PC-9 (cell line): ENCODE measurements at regions not wholly inside any gene's neighbourhood (a gene's known extent, or its start where the extent isn't known, plus 50 kb on each side); places are given as distances from the start of the nearest gene placed in this dataset.

Source experiments
- CTCF ChIP-seq: fragments of 200-600 bp; sonication (generic); conservative IDR thresholded peaks from 2 replicates; pipeline ENCODE4 v1.6.1; 2017; ENCODE audit warnings: mixed run types, antibody characterized with exemption, mild to moderate bottlenecking, moderate library complexity
- EZH2 ChIP-seq: fragments of 200-600 bp; sonication (generic); IDR thresholded peaks from 2 replicates; pipeline ENCODE4 v1.8.0; 2017; ENCODE audit warnings: antibody characterized with exemption, low read depth

GRCh38 chr12:28890664-28891063 lies 258.4 kb upstream of the FAR2 start:
- TF ChIP-seq CTCF (no peak), EZH2 (no peak)
